HepG2 (cell line): ENCODE measurements at regions not wholly inside any gene's neighbourhood (a gene's known extent, or its start where the extent isn't known, plus 50 kb on each side); places are given as distances from the start of the nearest gene placed in this dataset.

Experiments
- CBFB ChIP-seq: sonication (generic); formaldehyde crosslinking; IDR thresholded peaks from 2 replicates; pipeline ENCODE4 v1.4.0; 2020; ENCODE audit warnings: missing genetic modification reagents
- FOSL2 ChIP-seq: sonication (generic); formaldehyde crosslinking; IDR thresholded peaks from 2 replicates; pipeline ENCODE4 v1.4.0; 2020; ENCODE audit warnings: missing genetic modification reagents
- FOXP1 ChIP-seq, 2 experiments: fragments of 450-650 bp in 1 of 2; IDR thresholded peaks; 2 replicates each; pipeline ENCODE4 v1.6.1; 2017 to 2018; ENCODE audit warnings: antibody characterized with exemption in 1 of 2
- HNRNPUL1 ChIP-seq: fragments of 200-400 bp; formaldehyde crosslinking; IDR thresholded peaks from 2 replicates; pipeline ENCODE4 v1.6.1; 2017; ENCODE audit warnings: low read depth, mild to moderate bottlenecking, low read length, moderate library complexity
- MIXL1 ChIP-seq: IDR thresholded peaks from 2 replicates; pipeline ENCODE4 v1.6.1; 2016
- MXD1 ChIP-seq: sonication (generic); formaldehyde crosslinking; IDR thresholded peaks from 2 replicates; pipeline ENCODE4 v1.4.0; 2020; ENCODE audit warnings: mild to moderate bottlenecking, missing genetic modification reagents
- SMYD3 ChIP-seq: sonication (generic); formaldehyde crosslinking; IDR thresholded peaks from 2 replicates; pipeline ENCODE4 v1.8.1; 2023; ENCODE audit warnings: mild to moderate bottlenecking, missing genetic modification reagents
- SOX13 ChIP-seq, 3 experiments: fragments of 450-650 bp in 1 of 3; sonication (generic) in 1 of 3; formaldehyde crosslinking in 1 of 3; IDR thresholded peaks in 2 of 3; conservative IDR thresholded peaks in 1 of 3; 2 replicates each; pipeline versions ENCODE4 v1.5.0 to v1.6.1; 2016 to 2020; ENCODE audit warnings: antibody characterized with exemption in 1 of 3, mild to moderate bottlenecking in 1 of 3, missing compliant biosample characterization in 1 of 3, missing genetic modification reagents in 1 of 3, moderate library complexity in 1 of 3
- SOX5 ChIP-seq: IDR thresholded peaks from 2 replicates; pipeline ENCODE4 v1.6.1; 2016; ENCODE audit warnings: borderline replicate concordance
- SOX6 ChIP-seq, 2 experiments: fragments of 450-650 bp in 1 of 2; sonication (generic) in 1 of 2; formaldehyde crosslinking in 1 of 2; IDR thresholded peaks; 2 replicates each; pipeline versions ENCODE4 v1.4.0 to v1.6.1; 2017 to 2020; ENCODE audit warnings: antibody characterized with exemption in 1 of 2, mild to moderate bottlenecking in 1 of 2, missing genetic modification reagents in 1 of 2
- SRSF9 ChIP-seq: fragments of 200-400 bp; formaldehyde crosslinking; IDR thresholded peaks from 2 replicates; pipeline ENCODE4 v1.6.1; 2018; ENCODE audit warnings: borderline replicate concordance, mild to moderate bottlenecking, low read depth, low read length; ENCODE audit not compliant: insufficient read depth, poor library complexity, severe bottlenecking
- TBX2 ChIP-seq: sonication (generic); formaldehyde crosslinking; IDR thresholded peaks from 2 replicates; pipeline ENCODE4 v1.5.0; 2020; ENCODE audit warnings: missing genetic modification reagents, mild to moderate bottlenecking, borderline replicate concordance
- ZNF253 ChIP-seq: sonication (generic); formaldehyde crosslinking; IDR thresholded peaks from 2 replicates; pipeline ENCODE4 v1.8.0; 2022; ENCODE audit warnings: mild to moderate bottlenecking, missing genetic modification reagents, borderline replicate concordance
- ZNF550 ChIP-seq: sonication (generic); formaldehyde crosslinking; IDR thresholded peaks from 2 replicates; pipeline ENCODE4 v1.4.0; 2020; ENCODE audit warnings: mild to moderate bottlenecking, missing genetic modification reagents, borderline replicate concordance
- ZNF607 ChIP-seq: sonication (generic); formaldehyde crosslinking; IDR thresholded peaks from 2 replicates; pipeline ENCODE4 v1.5.1; 2020; ENCODE audit warnings: missing genetic modification reagents, mild to moderate bottlenecking, borderline replicate concordance
- TF ChIP-seq, protein P1 (sequence below), 2 experiments: sonication (generic) in 1 of 2; formaldehyde crosslinking in 1 of 2; IDR thresholded peaks; 2 replicates each; pipeline versions ENCODE4 v1.4.0 to v1.6.1; 2018 to 2020; ENCODE audit warnings: missing genetic modification reagents in 2 of 2, borderline replicate concordance in 1 of 2, low read depth in 1 of 2, mild to moderate bottlenecking in 1 of 2, missing biosample characterization in 1 of 2
- TF ChIP-seq, protein P2 (sequence below): IDR thresholded peaks from 2 replicates; pipeline ENCODE4 v1.4.0; 2020; ENCODE audit warnings: mild to moderate bottlenecking, missing genetic modification reagents
- TF ChIP-seq, protein P3 (sequence below): sonication (generic); formaldehyde crosslinking; IDR thresholded peaks from 2 replicates; pipeline ENCODE4 v1.4.0; 2020; ENCODE audit warnings: mild to moderate bottlenecking, missing genetic modification reagents
- TF ChIP-seq, protein P4 (sequence below): conservative IDR thresholded peaks from 2 replicates; pipeline ENCODE4 v1.6.1; 2018; ENCODE audit warnings: missing genetic modification reagents

DNA sequence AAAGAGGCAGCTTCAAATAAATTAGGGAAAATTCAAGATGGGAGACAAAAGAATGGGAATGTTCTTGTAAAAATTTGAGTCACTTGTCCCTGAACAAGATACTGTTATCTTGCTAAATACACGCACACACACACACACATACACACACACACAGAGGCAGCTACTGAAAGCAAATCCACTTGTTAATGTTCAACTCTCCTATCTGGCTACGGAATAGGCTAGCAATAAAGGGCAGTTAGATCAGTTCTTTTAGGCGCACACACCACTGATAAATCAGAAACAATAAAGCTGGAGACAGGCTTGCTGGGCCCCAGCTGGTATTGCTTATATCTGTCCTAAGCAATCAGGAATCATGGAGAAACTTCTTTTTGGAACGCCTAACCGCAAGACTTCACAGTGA is 461.6 kb downstream of the BCL11A start (continued):
- TF ChIP-seq, protein P1, sequence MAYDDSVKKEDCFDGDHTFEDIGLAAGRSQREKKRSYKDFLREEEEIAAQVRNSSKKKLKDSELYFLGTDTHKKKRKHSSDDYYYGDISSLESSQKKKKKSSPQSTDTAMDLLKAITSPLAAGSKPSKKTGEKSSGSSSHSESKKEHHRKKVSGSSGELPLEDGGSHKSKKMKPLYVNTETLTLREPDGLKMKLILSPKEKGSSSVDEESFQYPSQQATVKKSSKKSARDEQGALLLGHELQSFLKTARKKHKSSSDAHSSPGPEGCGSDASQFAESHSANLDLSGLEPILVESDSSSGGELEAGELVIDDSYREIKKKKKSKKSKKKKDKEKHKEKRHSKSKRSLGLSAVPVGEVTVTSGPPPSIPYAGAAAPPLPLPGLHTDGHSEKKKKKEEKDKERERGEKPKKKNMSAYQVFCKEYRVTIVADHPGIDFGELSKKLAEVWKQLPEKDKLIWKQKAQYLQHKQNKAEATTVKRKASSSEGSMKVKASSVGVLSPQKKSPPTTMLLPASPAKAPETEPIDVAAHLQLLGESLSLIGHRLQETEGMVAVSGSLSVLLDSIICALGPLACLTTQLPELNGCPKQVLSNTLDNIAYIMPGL (CRISPR knock-in tag; IDR thresholded peaks at IDR 0.05; ENCODE audit: borderline replicate concordance in 1 of 2, low read depth in 1 of 2), result no peak
- TF ChIP-seq ZNF253 (CRISPR knock-in tag) (no peak), MXD1 (CRISPR knock-in tag) (no peak), HNRNPUL1 (no peak), FOXP1 (IDR thresholded peaks at IDR 0.05) (no peak), FOXP1 (CRISPR knock-in tag; IDR thresholded peaks at IDR 0.05) (peak; percentile 36; the same call in 1 of the 2 replicates), ZNF607 (CRISPR knock-in tag) (no peak), ZNF550 (CRISPR knock-in tag) (no peak), MIXL1 (CRISPR knock-in tag) (peak; percentile 49; the same call in 1 of the 2 replicates), SOX6 (IDR thresholded peaks at IDR 0.05) (no peak), SOX6 (CRISPR knock-in tag; IDR thresholded peaks at IDR 0.05) (peak; percentile 80), SOX13 (IDR thresholded peaks at IDR 0.05) (no peak), SOX13 (CRISPR knock-in tag; conservative IDR thresholded peaks at IDR 0.05 in 1 of 2, IDR thresholded peaks at IDR 0.05 in 1 of 2) (peak in 1 of 2 experiments; percentile 72; a peak in 2 of 4 replicates), CBFB (CRISPR knock-in tag) (no peak), FOSL2 (CRISPR knock-in tag) (0 out of 2 replicates have a peak, but pooled peaks have one; percentile 47), SRSF9 (no peak), SMYD3 (CRISPR knock-in tag) (no peak), SOX5 (CRISPR knock-in tag) (peak; percentile 62; the same call in 1 of the 2 replicates), TBX2 (peak; percentile 45; the same call in 1 of the 2 replicates)
- TF ChIP-seq, protein P2, sequence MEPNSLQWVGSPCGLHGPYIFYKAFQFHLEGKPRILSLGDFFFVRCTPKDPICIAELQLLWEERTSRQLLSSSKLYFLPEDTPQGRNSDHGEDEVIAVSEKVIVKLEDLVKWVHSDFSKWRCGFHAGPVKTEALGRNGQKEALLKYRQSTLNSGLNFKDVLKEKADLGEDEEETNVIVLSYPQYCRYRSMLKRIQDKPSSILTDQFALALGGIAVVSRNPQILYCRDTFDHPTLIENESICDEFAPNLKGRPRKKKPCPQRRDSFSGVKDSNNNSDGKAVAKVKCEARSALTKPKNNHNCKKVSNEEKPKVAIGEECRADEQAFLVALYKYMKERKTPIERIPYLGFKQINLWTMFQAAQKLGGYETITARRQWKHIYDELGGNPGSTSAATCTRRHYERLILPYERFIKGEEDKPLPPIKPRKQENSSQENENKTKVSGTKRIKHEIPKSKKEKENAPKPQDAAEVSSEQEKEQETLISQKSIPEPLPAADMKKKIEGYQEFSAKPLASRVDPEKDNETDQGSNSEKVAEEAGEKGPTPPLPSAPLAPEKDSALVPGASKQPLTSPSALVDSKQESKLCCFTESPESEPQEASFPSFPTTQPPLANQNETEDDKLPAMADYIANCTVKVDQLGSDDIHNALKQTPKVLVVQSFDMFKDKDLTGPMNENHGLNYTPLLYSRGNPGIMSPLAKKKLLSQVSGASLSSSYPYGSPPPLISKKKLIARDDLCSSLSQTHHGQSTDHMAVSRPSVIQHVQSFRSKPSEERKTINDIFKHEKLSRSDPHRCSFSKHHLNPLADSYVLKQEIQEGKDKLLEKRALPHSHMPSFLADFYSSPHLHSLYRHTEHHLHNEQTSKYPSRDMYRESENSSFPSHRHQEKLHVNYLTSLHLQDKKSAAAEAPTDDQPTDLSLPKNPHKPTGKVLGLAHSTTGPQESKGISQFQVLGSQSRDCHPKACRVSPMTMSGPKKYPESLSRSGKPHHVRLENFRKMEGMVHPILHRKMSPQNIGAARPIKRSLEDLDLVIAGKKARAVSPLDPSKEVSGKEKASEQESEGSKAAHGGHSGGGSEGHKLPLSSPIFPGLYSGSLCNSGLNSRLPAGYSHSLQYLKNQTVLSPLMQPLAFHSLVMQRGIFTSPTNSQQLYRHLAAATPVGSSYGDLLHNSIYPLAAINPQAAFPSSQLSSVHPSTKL (CRISPR knock-in tag), result peak; percentile 56
- TF ChIP-seq, protein P3, sequence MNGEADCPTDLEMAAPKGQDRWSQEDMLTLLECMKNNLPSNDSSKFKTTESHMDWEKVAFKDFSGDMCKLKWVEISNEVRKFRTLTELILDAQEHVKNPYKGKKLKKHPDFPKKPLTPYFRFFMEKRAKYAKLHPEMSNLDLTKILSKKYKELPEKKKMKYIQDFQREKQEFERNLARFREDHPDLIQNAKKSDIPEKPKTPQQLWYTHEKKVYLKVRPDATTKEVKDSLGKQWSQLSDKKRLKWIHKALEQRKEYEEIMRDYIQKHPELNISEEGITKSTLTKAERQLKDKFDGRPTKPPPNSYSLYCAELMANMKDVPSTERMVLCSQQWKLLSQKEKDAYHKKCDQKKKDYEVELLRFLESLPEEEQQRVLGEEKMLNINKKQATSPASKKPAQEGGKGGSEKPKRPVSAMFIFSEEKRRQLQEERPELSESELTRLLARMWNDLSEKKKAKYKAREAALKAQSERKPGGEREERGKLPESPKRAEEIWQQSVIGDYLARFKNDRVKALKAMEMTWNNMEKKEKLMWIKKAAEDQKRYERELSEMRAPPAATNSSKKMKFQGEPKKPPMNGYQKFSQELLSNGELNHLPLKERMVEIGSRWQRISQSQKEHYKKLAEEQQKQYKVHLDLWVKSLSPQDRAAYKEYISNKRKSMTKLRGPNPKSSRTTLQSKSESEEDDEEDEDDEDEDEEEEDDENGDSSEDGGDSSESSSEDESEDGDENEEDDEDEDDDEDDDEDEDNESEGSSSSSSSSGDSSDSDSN (CRISPR knock-in tag), result no peak
- TF ChIP-seq, protein P4, sequence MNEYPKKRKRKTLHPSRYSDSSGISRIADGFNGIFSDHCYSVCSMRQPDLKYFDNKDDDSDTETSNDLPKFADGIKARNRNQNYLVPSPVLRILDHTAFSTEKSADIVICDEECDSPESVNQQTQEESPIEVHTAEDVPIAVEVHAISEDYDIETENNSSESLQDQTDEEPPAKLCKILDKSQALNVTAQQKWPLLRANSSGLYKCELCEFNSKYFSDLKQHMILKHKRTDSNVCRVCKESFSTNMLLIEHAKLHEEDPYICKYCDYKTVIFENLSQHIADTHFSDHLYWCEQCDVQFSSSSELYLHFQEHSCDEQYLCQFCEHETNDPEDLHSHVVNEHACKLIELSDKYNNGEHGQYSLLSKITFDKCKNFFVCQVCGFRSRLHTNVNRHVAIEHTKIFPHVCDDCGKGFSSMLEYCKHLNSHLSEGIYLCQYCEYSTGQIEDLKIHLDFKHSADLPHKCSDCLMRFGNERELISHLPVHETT (CRISPR knock-in tag), result no peak
